ENCODE measurements at regions not wholly inside any gene's neighbourhood (a gene's known extent, or its start where the extent isn't known, plus 50 kb on each side); places are given as distances from the start of the nearest gene placed in this dataset.
"Not testable (repeated sequence)": the region's sequence is repeated elsewhere in the genome, so short reads cannot be mapped to it uniquely, and the experiment has no call there.

DNA sequence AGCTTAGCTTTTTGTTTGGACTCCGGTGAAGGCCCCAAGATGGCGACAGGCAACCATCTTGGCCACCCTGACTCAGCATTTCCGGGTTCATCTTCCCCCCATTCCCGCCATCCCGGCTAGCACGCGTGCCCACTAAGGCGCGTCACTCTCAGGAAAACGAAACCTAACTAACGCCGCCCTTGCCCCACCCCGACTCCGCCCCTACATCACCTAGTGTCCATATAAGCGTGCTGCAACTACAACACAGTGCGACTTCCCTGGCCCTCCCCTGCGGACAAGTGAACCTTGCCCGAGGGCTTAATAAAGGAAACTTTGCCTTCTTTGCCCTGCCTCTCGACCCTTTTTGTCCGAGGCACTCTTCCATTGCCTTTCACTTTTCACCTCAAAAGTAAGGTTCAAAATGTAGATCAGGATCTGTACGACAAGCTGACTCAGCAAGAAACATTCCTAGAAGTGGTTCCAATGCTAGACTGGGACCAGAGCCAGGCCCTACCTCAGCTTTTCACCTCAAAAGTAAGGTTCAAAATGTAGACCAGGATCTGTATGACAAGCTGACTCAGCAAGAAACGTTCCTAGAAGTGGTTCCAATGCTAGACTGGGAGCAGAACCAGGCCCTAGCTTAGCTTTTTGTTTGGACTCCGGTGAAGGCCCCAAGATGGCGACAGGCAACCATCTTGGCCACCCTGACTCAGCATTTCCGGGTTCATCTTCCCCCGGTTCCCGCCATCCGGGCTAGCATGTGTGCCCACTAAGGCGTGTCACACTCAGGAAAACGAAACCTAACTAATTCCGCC, 51.9 kb upstream of the TMEM97 start:
- H3K36me3 ChIP-seq (ENCODE audit: control insufficient read depth in 4 of 4, insufficient read depth in 4 of 4, low read length in 3 of 4); H3K4me3 ChIP-seq (ENCODE audit: control insufficient read depth in 1 of 7, extremely low read depth in 1 of 7, insufficient read depth in 4 of 7, low read depth in 2 of 7, low read length in 6 of 7); POLR2A ChIA-PET; H3K27ac ChIP-seq (ENCODE audit: insufficient read depth in 1 of 2, low read depth in 1 of 2, low read length in 2 of 2, poor library complexity in 1 of 2, severe bottlenecking in 2 of 2); H3K4me1 ChIP-seq (ENCODE audit: control extremely low read depth in 1 of 4, control insufficient read depth in 4 of 4, insufficient read depth in 4 of 4, low read length in 3 of 4); DNase-seq: not testable (repeated sequence)
- 94% methylated on average over 24 of the region's 31 CpGs for WGBS (ENCODE audit: insufficient coverage)
- H3K9me3 ChIP-seq (ENCODE audit: control extremely low read depth in 1 of 5, control insufficient read depth in 4 of 5, insufficient read depth in 2 of 5, low read depth in 1 of 5, low read length in 4 of 5), result peaks cover 0 to 62% (median 24%) of the 10 kb centered on the region in 5 experiments
- CTCF ChIA-PET, result interaction anchor here (1.3 kb wide), 1 partner anchor 9 kb away, joined by 4 read pairs; no protein-coding TSS in a partner anchor
- peaks cover 2 to 29% (median 16%) of the 10 kb centered on the region in 5 experiments for H3K27me3 ChIP-seq (replicated peaks in 2 of 5; ENCODE audit: control insufficient read depth in 4 of 5, insufficient read depth in 5 of 5, low read length in 4 of 5)

DNA sequence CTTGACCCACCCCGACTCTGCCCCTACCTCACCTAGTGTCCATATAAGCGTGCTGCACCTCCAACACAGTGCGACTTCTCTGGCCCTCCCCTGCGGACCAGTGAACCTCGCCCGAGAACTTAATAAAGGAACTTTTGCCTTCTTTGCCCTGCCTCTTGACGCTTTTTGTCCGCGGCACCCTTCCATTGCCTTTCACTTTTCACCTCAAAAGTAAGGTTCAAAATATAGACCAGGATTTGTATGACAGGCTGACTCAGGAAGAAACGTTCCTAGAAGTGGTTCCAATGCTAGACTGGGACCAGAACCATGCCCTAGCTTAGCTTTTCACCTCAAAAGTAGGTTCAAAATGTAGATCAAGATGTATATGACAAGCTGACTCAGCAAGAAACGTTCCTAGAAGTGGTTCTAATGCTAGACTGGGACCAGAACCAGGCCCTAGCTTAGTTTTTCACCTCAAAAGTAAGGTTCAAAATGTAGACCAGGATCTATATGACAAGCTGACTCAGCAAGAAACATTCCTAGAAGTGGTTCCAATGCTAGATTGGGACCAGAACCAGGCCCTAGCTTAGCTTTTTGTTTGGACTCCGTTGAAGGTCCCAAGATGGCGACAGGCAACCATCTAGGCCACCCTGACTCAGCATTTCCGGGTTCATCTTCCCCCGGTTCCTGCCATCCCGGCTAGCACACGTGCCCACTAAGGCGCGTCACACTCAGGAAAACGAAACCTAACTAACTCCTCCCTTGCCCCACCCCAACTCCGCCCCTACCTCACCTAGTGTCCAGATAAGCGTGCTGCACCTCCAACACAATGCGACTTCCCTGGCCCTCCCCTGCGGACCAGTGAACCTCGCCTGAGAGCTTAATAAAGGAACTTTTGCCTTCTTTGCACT, 51.0 kb upstream of the TMEM97 start:
- Histone ChIP-seq H3K27me3 (replicated peaks in 2 of 5; ENCODE audit: control insufficient read depth in 4 of 5, insufficient read depth in 5 of 5, low read length in 4 of 5) (peaks cover 2 to 37% (median 24%) of the 10 kb centered on the region in 5 experiments), H3K4me3 (ENCODE audit: control insufficient read depth in 1 of 7, extremely low read depth in 1 of 7, insufficient read depth in 4 of 7, low read depth in 2 of 7, low read length in 6 of 7) (no peak overlapping the region), H3K9me3 (ENCODE audit: control extremely low read depth in 1 of 5, control insufficient read depth in 4 of 5, insufficient read depth in 2 of 5, low read depth in 1 of 5, low read length in 4 of 5) (peaks cover under 1 to 56% (median 20%) of the 10 kb centered on the region in 5 experiments), H3K36me3 (ENCODE audit: control insufficient read depth in 4 of 4, insufficient read depth in 4 of 4, low read length in 3 of 4) (no peaks in the 10 kb centered on the region), H3K27ac (ENCODE audit: insufficient read depth in 1 of 2, low read depth in 1 of 2, low read length in 2 of 2, poor library complexity in 1 of 2, severe bottlenecking in 2 of 2) (no peak overlapping the region), H3K4me1 (ENCODE audit: control extremely low read depth in 1 of 4, control insufficient read depth in 4 of 4, insufficient read depth in 4 of 4, low read length in 3 of 4) (no peaks in the 10 kb centered on the region)
- DNase-seq, result no peak
- WGBS (ENCODE audit: insufficient coverage), result 95% methylated on average over 23 of the region's 25 CpGs
- CTCF ChIA-PET, result interaction anchor here (1.3 kb wide), 1 partner anchor 9 kb away, joined by 4 read pairs; no protein-coding TSS in a partner anchor
- POLR2A ChIA-PET, result no interaction called here

DNA sequence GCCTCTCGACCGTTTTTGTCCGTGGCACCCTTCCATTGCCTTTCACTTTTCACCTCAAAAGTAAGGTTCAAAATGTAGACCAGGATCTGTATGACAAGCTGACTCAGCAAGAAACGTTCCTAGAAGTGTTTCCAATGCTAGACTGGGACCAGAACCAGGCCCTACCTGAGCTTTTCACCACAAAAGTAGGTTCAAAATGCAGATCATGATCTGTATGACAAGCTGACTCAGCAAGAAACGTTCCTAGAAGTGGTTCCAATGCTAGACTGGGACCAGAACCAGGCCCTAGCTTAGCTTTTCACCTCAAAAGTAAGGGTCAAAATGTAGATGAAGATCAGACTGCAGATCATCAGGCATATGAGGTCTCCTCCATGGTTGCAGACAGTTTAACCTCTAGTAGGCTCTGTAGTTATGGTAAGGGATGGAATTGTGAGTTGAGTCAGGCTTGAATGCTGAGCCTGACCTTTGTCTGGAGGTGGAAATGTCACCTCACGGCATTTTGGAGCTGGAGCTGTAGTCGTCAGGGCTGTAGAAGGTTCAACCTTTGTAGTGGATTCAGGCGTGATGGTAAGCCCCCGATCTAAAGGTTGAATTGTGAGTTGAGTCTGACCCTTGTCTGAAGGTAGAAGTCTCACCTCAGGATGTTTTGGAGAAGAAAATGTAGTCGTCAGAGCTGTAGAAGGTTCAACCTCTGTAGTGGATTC, 50.2 kb upstream of the TMEM97 start:
- CTCF ChIA-PET, result interaction anchor here (1.3 kb wide), 1 partner anchor 10 kb away, joined by 4 read pairs; no protein-coding TSS in a partner anchor
- Histone ChIP-seq H3K4me3 (ENCODE audit: control insufficient read depth in 1 of 7, extremely low read depth in 1 of 7, insufficient read depth in 4 of 7, low read depth in 2 of 7, low read length in 6 of 7) (no peak overlapping the region), H3K4me1 (ENCODE audit: control extremely low read depth in 1 of 4, control insufficient read depth in 4 of 4, insufficient read depth in 4 of 4, low read length in 3 of 4) (no peaks in the 10 kb centered on the region), H3K27ac (ENCODE audit: insufficient read depth in 1 of 2, low read depth in 1 of 2, low read length in 2 of 2, poor library complexity in 1 of 2, severe bottlenecking in 2 of 2) (no peak overlapping the region), H3K27me3 (replicated peaks in 2 of 5; ENCODE audit: control insufficient read depth in 4 of 5, insufficient read depth in 5 of 5, low read length in 4 of 5) (peaks cover 3 to 45% (median 27%) of the 10 kb centered on the region in 5 experiments), H3K9me3 (ENCODE audit: control extremely low read depth in 1 of 5, control insufficient read depth in 4 of 5, insufficient read depth in 2 of 5, low read depth in 1 of 5, low read length in 4 of 5) (peaks cover 1 to 48% (median 13%) of the 10 kb centered on the region in 5 experiments), H3K36me3 (ENCODE audit: control insufficient read depth in 4 of 4, insufficient read depth in 4 of 4, low read length in 3 of 4) (no peaks in the 10 kb centered on the region)
- POLR2A ChIA-PET, result no interaction called here
- DNase-seq, result no peak
- 77% methylated on average over 10 of the region's 10 CpGs for WGBS (ENCODE audit: insufficient coverage)

All from common myeloid progenitor, CD34-positive (primary cell).